Astrocyte (in vitro differentiated cells and primary cell): ENCODE measurements at regions not wholly inside any gene's neighbourhood (a gene's known extent, or its start where the extent isn't known, plus 50 kb on each side); places are given as distances from the start of the nearest gene placed in this dataset.

Experiments used
- DNase-seq: peaks from one replicate; pipeline ENCODE4 v3.0.0-alpha.2; 2010; ENCODE audit warnings: low read depth
- FAIRE-seq: peaks from 2 replicates; lab custom pipeline; 2011; peaks lifted over from hg19 to GRCh38; lab: Jason Lieb, UNC
- H2AFZ ChIP-seq: 2 replicates; pipeline ENCODE4 v1.6.0; 2012; ENCODE audit warnings: low read depth, low read length, inconsistent platforms
- H3K27ac ChIP-seq: 2 replicates; pipeline ENCODE4 v1.5.1; 2011; ENCODE audit warnings: low read depth, low read length, inconsistent platforms
- H3K27me3 ChIP-seq: 2 replicates; pipeline ENCODE4 v1.6.0; 2011; ENCODE audit warnings: low read length, inconsistent platforms; ENCODE audit not compliant: insufficient read depth
- H3K36me3 ChIP-seq: 2 replicates; pipeline ENCODE4 v1.5.1; 2011; ENCODE audit warnings: low read length, inconsistent platforms; ENCODE audit not compliant: insufficient read depth
- H3K4me1 ChIP-seq: 2 replicates; pipeline ENCODE4 v1.5.1; 2011; ENCODE audit warnings: low read length, inconsistent platforms; ENCODE audit not compliant: insufficient read depth
- H3K4me2 ChIP-seq: 2 replicates; pipeline ENCODE4 v1.6.0; 2012; ENCODE audit warnings: low read length, inconsistent platforms
- H3K4me3 ChIP-seq: 2 replicates; pipeline ENCODE4 v1.5.1; 2011; ENCODE audit warnings: low read depth, mild to moderate bottlenecking, low read length, inconsistent platforms; ENCODE audit not compliant: insufficient read depth
- H3K79me2 ChIP-seq: 2 replicates; pipeline ENCODE4 v1.6.0; 2012; ENCODE audit warnings: mild to moderate bottlenecking, low read length, inconsistent platforms; ENCODE audit not compliant: insufficient read depth
- H3K9ac ChIP-seq: 2 replicates; pipeline ENCODE4 v1.6.0; 2012; ENCODE audit warnings: mild to moderate bottlenecking, low read length, inconsistent platforms
- H3K9me3 ChIP-seq: 2 replicates; pipeline ENCODE4 v1.5.1; 2012; ENCODE audit warnings: low read depth, mild to moderate bottlenecking, low read length, inconsistent platforms; ENCODE audit not compliant: insufficient read depth
- H4K20me1 ChIP-seq: 2 replicates; pipeline ENCODE4 v1.6.0; 2012; ENCODE audit warnings: low read length, inconsistent platforms; ENCODE audit not compliant: insufficient read depth
- H3K27ac Mint-ChIP-seq: one replicate; pipeline ENCODE4 v1.8.0; 2021; ENCODE audit warnings: mild to moderate bottlenecking, mixed read lengths; ENCODE audit not compliant: unreplicated experiment
- H3K27me3 Mint-ChIP-seq: one replicate; pipeline ENCODE4 v1.8.0; 2021; ENCODE audit warnings: low read depth, mixed read lengths; ENCODE audit not compliant: unreplicated experiment
- H3K36me3 Mint-ChIP-seq: one replicate; pipeline ENCODE4 v1.8.0; 2021; ENCODE audit warnings: low read depth, mixed read lengths; ENCODE audit not compliant: unreplicated experiment
- H3K4me1 Mint-ChIP-seq: one replicate; pipeline ENCODE4 v1.8.0; 2021; ENCODE audit warnings: low read depth, mixed read lengths; ENCODE audit not compliant: unreplicated experiment
- H3K4me3 Mint-ChIP-seq: one replicate; pipeline ENCODE4 v1.8.0; 2021; ENCODE audit warnings: mild to moderate bottlenecking, moderate library complexity, mixed read lengths; ENCODE audit not compliant: unreplicated experiment
- H3K9me3 Mint-ChIP-seq: one replicate; pipeline ENCODE4 v1.8.0; 2021; ENCODE audit warnings: mild to moderate bottlenecking, mixed read lengths; ENCODE audit not compliant: unreplicated experiment
- CTCF ChIP-seq: IDR thresholded peaks from 2 replicates; pipeline ENCODE4 v1.5.1; 2011; ENCODE audit warnings: low read depth, mild to moderate bottlenecking, inconsistent platforms, low read length, moderate library complexity; ENCODE audit not compliant: insufficient read depth
- EZH2 ChIP-seq: IDR thresholded peaks from 2 replicates; pipeline ENCODE4 v1.6.1; 2012; ENCODE audit warnings: mild to moderate bottlenecking, low read length, inconsistent platforms; ENCODE audit not compliant: insufficient read depth

GRCh38 chr18:59842947-59843346 lies 56.8 kb upstream of the PMAIP1 start:
- Histone ChIP-seq H3K27ac (no peak overlapping the region), H4K20me1 (no peaks in the 10 kb centered on the region), H3K4me3 (no peak overlapping the region), H3K4me2 (no peak overlapping the region), H3K27me3 (no peaks in the 10 kb centered on the region), H3K79me2 (no peaks in the 10 kb centered on the region), H3K36me3 (no peaks in the 10 kb centered on the region), H2AFZ (no peak overlapping the region), H3K9ac (no peak overlapping the region), H3K4me1 (no peaks in the 10 kb centered on the region), H3K9me3 (no peaks in the 10 kb centered on the region)
- no peak overlapping the region for H3K4me3 Mint-ChIP-seq
- DNase-seq (no peak), FAIRE-seq (no peak)
- peaks cover 8% of the 10 kb centered on the region for H3K4me1 Mint-ChIP-seq
- no peaks in the 10 kb centered on the region for H3K27me3 Mint-ChIP-seq
- peaks cover 4% of the 10 kb centered on the region for H3K9me3 Mint-ChIP-seq
- TF ChIP-seq CTCF, result no peak
- TF ChIP-seq EZH2, result no peak
- H3K36me3 Mint-ChIP-seq, result no peaks in the 10 kb centered on the region
- no peak overlapping the region for H3K27ac Mint-ChIP-seq

DNA sequence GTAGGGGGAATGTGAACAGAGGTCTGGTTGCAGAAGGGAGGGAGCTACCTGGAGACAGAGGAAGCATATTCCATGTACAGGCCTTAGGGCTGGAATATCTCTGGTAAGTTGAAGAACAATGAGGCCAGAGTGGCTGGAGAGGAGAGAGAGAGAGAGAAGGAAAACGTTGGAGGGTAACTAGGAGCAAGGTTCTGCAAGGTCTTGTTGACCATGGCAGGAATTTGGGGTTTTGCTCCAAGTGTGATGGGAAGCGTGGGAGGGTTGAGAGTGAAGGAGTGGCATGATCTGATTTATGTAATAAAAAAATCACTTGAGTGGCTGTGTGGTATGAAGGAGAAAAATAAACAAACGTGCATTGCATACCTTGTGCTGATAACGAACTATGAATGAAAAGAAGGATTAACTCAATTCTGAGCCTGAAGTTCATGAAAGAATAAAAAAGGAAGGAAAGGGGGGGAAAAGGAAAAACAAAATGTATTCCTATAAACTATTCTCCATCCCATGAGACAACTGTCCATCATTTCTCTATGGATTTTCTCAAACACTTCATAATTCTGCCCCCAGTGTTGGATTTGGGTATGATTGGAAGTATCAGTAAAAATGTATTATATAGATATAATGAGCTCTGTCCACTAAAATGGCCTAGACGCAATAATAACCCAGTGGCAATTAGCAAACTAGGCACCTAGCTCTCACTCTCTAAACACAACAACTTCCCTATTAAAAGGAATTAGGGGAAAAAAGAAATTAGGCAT lies 59.7 kb upstream of the PMAIP1 start:
- Histone ChIP-seq H3K4me2 (no peak overlapping the region), H3K4me1 (no peaks in the 10 kb centered on the region), H3K4me3 (no peak overlapping the region), H4K20me1 (no peaks in the 10 kb centered on the region), H3K9ac (no peak overlapping the region), H3K79me2 (no peaks in the 10 kb centered on the region), H3K27me3 (no peaks in the 10 kb centered on the region), H3K27ac (no peak overlapping the region), H3K9me3 (no peaks in the 10 kb centered on the region), H2AFZ (no peak overlapping the region), H3K36me3 (no peaks in the 10 kb centered on the region)
- FAIRE-seq (no peak), DNase-seq (peak; percentile 26)
- Mint-ChIP-seq H3K4me3 (no peak overlapping the region), H3K4me1 (peaks cover 11% of the 10 kb centered on the region), H3K36me3 (no peaks in the 10 kb centered on the region), H3K9me3 (peaks cover 4% of the 10 kb centered on the region), H3K27me3 (no peaks in the 10 kb centered on the region), H3K27ac (no peak overlapping the region)
- peak; percentile 15 for TF ChIP-seq CTCF
- no peak for TF ChIP-seq EZH2

DNA sequence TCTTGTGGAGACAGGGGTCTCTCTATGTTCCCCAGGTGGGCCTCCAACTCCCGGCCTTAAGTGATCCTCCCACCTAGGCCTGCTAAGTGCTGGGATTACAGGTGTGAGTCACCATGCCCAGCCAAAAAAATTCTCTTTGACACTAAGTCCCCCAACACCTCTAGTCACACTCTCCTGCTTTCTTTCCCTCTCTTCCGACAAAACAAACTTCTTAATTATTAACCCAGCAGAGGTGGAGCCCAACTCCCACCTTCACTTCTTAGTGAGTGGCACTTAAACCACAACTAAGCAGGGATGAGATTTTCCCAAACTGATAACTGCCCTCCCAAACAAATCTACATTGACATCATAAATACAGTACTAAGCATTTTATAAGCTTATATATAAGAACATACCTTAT lies 60.5 kb upstream of the PMAIP1 start:
- H3K9me3 Mint-ChIP-seq, result peaks cover 4% of the 10 kb centered on the region
- Histone ChIP-seq H3K9ac (no peak overlapping the region), H3K36me3 (no peaks in the 10 kb centered on the region), H4K20me1 (no peaks in the 10 kb centered on the region), H3K27me3 (no peaks in the 10 kb centered on the region), H3K79me2 (no peaks in the 10 kb centered on the region), H3K4me3 (no peak overlapping the region), H3K4me1 (no peaks in the 10 kb centered on the region), H2AFZ (no peak overlapping the region), H3K27ac (no peak overlapping the region), H3K9me3 (no peaks in the 10 kb centered on the region), H3K4me2 (no peak overlapping the region)
- no peaks in the 10 kb centered on the region for H3K27me3 Mint-ChIP-seq
- H3K4me1 Mint-ChIP-seq, result peaks cover 11% of the 10 kb centered on the region
- no peak overlapping the region for H3K4me3 Mint-ChIP-seq
- TF ChIP-seq EZH2 (no peak), CTCF (no peak)
- DNase-seq (no peak), FAIRE-seq (no peak)
- H3K27ac Mint-ChIP-seq, result no peak overlapping the region
- H3K36me3 Mint-ChIP-seq, result no peaks in the 10 kb centered on the region
